HG02571 (cell line): ENCODE measurements at regions not wholly inside any gene's neighbourhood (a gene's known extent, or its start where the extent isn't known, plus 50 kb on each side); places are given as distances from the start of the nearest gene placed in this dataset.

Experiments
- ATAC-seq: cut with Tn5 transposase; IDR thresholded peaks from one replicate; pipeline ENCODE4 v1.9.1; 2021; ENCODE audit warnings: mild to moderate bottlenecking, moderate library complexity; ENCODE audit not compliant: unreplicated experiment

DNA sequence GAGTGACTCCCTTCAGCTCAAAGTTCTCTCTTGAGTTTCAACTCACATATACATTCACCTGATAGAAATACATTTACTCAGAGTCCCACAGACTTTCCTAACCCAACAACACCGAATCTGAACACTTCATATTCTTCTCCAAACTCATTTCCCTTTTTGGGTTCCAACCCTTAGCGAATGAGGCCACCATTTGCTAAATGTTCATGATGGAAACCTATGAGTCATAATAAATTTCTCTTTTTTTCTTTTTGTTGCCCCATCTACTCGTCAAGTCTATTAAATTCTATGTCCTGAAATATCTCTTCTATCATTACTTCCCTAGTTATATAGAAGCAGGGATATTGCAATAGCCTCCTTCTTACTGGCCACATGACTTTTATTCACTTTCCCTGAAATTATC lies 100.1 kb downstream of the HLX start:
- ATAC-seq: no peak

DNA sequence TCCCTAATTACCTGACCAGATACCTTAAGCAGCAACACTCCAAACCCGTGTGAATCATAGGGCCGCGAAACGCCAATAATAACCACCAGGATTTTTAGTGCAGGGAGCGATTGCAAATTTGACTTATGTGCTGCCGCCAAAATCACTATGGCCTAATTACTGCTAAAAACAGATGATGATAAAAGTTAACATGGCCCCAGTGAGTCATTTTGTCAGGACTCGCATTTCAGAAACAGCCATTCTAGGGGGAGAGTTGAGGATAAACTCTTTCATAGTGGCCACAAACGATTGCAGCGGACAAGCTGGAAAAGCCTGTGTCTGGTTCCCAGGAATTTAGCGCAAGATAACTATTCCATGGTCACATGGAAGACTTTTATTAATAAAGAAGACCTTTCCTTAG lies 103.4 kb downstream of the HLX start:
- no peak for ATAC-seq

DNA sequence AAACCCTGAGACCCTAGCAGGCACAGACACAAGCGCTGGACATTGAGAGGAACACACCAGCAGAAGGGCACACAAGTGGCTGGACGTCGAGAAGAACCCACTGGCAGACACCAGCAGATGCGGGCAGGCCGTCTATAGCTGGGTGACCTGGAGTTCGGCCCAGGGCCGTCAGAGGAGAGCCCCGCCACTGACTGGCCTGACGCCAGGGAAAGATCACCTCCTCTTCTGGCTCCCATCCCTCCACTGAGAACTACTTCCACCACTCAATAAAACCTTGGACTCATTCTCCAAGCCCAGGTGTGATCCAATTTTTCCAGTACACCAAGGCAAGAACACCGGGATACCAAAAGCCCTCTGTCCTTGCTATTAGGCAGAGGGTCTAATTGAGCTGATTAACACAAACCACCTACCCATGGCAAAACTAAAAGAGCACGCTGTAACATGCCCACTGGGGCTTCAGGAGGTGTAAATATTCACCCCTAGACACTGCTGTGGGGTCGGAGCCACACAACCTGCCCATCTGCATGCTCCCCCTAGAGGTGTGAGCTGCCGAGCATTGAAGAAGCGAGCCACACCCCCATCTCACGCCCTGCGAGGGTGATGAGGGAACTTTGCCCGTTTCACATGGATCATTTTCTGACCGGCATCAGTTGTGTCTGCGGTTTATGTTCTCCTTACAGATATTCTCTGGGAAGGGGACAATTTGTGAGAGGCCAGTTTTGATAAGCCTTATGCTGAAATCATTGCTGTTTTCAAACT lies 104.8 kb downstream of the HLX start:
- no peak for ATAC-seq

DNA sequence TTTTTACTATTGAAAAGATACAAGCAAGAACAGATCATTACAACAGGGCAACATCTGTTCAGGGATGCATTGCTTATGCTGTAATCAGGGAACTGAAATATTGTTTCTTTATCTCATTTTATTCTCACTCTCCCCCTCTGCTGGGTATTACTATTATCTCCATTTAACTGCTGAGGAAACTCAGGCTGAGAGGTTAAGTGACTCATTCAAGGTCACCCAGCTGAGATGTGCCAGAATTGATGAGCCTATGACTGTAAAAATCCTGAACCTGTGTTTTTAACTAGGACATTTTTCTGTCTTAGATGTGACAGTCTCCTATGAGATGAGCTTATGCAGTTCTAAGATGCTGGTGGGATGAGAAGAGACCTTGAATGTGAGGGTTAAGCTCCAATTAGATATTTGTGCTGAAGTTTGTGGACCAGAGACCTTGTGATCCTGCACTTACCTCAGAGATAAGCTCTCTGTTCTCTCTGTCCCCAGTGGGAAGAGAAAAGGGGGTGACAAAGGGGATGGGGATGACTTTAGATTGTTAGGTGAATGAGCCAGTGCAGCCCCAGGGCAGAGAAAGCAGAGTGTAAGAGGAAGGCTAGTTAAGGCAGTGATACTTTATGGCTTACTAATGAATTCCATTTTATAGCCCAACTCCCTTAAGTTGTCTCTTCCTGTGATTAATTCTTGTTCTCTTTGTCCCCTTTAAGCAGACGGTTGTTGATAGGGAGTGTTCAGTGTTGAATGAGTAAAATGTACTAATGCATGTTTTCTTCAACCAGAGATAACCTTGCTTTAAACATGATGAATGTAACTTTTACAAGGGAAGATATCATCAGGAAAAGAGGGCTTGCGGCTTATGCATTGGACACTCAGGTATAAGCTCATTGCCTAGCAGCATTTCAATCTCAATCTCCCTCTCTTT lies 111.4 kb downstream of the HLX start:
- no peak for ATAC-seq

DNA sequence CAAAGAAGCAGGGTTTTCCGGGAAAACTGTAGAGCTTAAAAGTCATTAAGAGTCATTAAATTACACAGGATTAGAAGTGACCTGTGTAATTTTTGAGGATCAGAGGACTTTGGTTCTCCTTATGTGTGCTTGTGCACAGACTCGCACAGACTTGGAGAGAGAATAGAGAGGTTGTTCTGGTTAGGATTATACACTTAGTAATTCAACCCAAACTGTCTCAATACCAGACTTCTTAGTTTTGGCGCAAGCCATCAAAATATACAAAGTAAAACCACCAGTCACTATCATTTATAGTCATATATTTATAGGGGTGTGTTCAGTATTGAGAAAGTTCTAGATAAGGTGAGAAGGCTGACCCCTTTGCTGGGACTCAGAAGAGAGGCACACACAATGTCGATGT lies 112.3 kb downstream of the HLX start:
- ATAC-seq: no peak

DNA sequence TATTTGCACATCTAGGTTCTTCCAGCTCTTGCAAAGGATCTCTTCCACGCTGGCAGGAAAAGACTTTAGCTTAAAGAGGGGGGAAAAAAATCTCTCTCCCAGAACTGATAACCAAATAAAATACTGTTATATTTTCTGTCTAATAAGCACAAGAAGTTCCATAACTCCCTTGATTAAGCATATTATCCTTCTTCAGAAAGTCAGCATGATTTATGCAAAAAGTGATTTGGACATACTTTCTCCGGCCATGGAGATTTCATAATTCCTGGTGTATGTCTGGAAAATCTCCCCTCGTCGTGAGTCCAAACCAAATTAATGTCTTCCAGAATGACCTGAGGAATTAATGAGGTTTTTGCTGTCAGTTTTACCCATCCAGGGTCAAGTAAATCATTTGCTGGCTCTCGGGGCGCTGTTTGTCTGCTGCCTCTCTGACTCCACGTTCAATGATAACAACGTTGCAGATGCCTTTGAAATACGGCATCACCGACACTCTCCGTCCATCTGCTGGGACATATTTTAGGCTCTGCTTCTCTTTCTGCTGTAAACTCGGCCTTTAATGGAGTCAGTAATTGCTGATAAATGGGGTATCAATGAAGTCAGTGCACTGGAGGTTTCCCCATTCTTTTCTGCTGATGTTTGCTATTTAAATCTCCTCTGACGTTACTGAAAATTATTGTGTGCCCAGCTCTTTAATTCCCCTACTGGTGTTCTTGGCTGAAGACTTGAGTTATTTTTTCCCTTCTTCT lies 112.9 kb downstream of the HLX start:
- ATAC-seq: no peak

DNA sequence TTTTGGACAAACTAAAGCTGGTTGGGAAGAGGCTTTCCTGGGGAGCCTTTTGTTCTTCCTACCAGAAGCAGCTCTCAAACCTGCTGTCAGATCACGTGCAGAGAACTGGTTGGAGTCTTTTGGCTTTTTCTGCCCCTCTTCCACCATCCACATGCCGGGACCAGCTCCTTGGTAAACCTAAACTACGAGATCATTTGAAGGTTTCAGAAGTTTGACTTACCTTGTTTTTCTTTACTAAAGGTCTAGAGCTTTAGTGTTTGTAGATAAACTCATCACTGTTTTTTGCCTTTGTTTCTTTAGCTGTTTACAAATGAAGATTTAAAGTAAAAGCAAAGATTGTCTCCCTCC lies 113.4 kb downstream of the HLX start:
- no peak for ATAC-seq

DNA sequence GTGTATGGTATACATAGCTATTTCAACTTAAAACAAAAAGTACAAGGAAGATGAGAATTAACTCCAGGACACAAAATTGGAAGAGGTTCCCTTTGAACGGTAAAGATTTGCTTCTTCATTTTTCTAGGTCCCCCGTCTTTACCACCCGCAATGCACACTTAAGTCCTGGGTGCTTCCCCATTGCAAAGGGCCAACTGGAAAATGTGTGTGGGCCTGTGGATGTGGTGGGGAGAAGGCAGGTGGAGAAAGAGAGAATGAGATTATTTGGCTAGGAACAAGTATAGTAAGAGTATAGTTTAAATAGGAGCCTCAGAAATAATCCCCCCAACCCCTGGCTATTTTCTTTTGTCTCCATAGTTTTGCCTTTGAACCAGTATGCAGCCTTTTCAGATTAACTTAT lies 115.4 kb downstream of the HLX start:
- no peak for ATAC-seq

DNA sequence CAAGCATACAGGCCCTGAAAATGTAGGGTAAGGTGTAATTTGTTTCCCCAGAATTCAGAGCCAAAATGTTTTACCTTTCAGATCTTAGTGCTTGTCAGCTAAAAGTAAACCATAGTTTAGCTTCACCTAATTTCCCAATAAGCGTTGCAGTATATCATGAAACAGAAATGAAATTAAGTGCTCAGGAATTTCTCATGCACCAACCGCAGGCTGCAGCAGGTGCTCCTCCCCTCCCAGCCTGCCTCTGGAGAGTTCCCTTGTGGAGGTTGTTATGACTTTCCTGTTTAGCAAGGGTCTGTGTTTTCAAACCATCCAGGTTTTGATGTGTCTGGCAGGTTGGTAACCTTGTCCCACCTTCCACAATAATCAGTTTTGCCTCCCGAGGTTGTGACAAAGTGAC lies 118.5 kb downstream of the HLX start:
- ATAC-seq: no peak

DNA sequence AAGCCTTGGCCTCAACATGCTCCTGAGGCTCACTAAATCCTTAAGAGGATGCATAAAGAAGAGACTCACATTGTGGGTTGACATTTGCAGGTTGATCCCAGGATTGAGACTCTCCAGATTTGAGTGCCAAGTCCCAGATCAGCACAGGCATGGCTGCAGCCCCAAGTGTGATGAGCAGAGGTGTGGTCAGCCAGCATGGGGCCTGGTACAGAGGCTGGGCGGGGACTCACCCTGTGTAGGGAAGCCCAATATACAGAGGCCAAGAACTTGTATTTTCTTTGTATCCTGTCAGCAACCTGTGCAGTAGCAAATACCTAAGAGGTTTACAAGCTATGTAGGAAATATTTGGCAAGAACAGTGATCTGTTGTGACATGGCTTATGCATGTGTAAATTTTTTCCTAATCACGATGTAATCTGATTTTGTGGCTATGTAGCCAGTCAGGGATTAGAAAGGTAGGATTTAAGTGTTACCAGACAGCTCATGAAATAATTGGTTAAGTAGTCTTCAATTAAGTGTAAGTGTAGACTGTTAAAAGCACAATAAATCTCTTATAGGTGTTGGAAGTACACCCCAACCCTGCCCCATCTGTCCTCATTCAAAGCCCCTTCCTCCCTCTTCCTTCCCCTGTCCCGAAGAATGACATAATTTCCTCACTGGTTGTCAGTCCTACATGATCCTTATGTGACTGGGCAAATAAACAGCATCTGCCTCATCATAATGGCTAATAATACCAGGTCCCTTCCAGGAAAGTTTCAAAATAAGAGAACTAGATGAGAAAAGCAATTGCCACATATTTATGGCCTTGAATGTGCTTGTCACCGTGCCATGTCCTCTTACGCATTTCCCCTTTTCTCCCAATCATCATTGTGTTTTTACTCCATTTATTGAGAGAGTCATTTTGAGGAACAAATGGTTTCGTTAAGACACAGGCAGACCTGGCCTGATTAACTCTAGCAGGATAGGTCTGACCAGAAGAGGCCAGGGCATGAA lies 120.9 kb downstream of the HLX start:
- no peak for ATAC-seq

DNA sequence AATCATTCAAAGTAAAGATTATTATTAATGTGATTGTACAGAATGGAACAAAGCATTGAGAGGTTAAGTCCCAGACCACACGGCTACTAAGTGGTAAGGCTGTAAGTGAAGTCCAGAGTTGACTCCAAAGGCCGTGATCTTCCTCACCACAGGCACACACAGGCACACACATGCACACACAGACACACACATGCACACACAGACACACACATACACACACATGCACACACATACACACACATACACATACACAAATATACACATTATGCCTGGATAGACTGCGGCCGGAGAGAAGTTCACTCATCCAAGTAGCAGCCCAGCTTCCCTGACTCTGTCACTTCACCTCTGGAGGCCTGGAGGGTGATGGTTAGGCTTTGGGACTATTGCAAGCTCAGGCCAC lies 121.9 kb downstream of the HLX start:
- ATAC-seq: no peak

DNA sequence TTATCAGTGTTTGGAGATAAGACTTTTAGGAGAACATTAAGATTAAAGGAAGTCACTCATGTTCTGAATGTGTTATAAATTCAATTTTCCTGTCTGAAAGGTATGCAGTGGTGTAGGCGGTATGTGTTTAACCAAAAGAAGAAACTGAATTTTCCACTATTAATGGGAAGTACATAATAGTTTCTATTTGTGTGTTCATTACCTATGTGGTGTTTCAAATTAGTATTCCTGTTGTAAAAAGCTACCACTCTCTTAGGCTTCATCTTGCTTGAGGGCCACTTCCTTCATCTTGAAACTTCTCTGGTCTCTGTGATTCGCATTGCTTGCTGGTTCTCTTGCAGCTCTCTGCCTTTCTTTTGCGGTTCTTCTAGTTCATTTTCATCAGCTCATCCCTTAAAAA lies 123.4 kb downstream of the HLX start:
- no peak for ATAC-seq

DNA sequence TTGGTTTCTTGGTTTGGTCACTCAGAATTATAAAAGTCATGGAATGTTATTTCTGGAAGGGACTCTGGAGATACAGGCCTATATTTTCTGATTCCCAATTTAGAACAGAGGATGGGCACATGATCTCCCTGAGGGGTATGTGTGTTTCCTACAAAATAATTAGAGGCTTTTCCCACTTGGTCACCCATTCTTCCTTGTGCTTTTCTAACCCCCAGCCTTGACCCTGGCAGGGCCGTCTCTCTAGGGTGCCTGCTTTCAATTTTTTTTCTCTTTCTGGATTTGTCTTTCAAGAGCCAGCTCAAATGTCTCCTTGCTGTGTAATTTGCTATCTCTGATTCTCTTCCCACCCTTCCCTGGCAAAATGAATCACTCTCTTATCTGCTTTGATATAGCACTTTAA lies 131.9 kb downstream of the HLX start:
- no peak for ATAC-seq

DNA sequence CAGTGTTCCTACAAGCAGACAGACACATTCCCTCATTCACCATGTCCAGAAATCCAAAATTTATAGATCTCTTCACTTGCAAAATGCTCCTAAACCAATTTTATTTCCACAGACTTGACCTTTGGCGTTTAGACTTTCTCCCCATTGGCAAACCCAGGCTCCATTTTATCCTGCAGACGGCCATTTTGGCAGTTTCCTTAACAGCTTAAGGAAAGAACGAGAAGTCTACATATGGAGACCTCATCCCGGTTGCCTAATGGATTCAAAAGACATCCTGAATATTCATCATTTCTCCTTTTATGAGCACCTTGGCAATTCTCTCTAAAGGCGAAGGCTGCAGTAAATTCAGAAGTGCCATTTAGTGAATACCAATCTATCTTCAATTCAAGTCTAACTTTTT lies 132.9 kb downstream of the HLX start:
- ATAC-seq: no peak

DNA sequence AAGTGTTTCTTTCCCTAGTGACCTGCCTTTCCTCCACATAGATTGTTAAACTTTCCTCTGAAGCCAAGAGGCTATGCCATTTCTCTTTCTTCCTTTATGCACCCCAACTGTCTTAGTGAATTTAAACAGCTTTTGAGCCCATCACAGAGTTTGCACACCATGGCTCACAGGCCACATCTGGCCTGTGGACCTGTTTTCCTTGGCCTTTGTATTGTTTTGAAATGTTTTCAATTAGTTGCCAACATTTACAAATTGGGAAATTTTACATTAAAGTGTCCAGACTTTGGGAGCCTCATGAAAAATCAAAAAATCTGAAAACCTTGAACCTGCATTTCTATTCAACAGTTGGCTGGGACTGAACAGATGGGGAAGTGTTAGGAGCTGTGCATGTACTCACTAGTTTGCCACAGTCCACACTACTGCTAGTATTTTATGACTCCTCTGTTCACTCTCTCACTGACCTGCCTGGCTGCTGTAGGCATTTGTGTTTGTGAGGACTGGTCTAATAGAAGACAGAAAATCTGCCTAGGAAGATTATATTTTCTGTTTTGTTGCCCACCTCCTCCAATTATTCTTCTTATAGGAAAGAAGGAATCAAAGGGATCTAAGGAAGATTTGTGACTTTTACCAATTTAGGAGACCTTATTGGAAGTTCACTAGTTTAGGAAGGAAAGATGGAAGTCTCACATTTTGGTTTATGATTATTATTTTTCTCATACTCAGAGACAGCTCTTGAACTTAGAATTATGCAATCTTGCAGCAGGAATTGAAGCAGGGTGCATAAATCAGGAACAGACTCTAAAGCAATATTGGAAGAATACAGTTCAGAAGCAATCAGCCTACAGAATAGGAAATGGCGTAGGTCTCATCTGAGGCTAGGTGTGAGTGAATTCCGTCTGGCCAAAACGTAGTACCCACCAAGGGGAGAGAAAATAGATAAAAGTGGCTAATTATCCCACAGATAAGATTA lies 134.7 kb downstream of the HLX start:
- no peak for ATAC-seq

DNA sequence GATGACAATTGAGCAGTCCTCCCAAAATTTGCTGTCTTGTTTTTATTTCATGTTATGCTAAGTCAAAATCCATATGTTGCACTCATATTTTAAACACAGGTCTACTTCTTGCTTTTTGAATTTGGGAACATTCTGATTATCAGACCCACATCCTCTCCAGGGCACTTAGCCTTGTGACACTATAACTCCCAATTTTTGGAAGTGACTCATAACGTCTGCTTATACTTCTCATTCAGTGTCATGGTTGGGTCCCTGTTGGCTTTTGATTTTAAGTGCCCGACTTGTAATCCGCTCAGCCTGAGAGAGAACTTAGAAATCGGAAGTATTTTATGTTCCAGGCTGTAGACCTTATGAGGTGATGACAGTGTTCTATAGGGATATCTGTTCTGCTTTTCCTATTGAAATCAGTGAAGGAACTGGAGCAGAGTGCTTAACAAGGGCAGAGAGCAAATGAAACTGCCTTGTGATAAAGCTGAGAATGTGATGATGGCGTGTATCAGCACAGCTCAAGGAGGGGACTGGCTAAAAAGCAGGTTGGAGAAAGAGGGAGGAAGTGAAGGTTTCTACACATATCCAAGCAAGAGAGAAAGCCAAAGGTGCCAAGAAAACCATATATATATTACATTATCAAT lies 136.0 kb downstream of the HLX start:
- no peak for ATAC-seq

DNA sequence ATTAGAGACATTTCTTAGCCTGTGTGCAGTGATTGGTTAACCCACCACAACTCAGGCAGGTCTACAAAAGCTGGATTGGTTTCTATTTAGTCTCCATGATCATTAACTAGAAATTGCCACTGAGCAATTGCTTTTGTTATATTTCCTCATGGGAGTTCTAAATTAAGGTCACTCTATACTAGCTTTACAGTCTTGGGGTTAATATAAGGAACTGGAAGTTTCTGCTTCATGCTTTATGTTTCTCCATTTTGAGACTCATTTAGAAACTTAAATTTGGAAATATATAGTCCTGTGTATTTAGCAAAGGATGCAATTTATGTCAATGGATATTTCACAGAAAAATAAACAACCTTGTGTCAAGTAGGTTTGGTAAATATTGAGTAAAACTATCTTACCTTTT lies 137.5 kb downstream of the HLX start:
- no peak for ATAC-seq

DNA sequence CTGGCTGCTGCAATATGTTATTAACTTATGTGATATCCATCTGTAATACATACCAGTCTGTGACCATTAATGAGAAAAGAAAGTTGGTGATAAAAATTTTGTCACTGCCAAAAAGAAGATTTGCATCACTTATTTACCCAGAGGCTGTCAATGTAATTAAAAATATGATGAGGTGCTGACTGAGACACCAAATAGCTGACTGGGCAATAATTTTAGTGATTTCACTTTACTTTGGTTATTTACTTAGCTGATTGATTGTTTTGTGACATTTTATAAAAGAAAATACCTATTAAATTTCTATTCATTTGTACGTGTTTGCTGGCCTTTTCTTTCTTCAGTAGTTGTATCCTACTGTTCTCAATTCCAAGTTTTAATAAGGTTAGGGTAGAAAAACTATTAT lies 139.2 kb downstream of the HLX start:
- no peak for ATAC-seq

DNA sequence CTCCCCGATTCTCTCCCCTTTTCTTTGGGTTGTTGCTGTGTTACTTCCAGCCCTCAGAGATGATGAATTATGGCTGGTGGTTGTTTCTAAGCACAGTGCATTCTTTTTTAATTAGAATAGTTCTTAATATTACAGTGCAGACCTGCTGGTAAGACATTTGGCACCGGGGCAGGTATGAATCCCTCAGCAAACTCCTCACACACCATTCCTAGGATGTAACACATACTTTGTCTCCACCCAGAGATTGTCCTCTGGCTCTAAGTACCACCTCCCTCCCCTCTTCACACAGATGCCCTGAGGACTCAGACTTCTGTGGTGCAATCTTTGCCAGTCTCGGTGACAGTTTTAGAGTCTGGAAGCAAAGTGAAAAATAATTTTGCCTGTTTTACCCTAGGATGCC lies 143.1 kb downstream of the HLX start:
- ATAC-seq: no peak
